Stimulated activated CD4-positive, alpha-beta T cell treated with anti-CD3 and anti-CD28 coated beads, Interleukin-4, amount 100 ng/mL, for 48 hours (primary cell): ENCODE measurements at regions not wholly inside any gene's neighbourhood (a gene's known extent, or its start where the extent isn't known, plus 50 kb on each side); places are given as distances from the start of the nearest gene placed in this dataset.

ENCODE experiments used
- DNase-seq, 2 donors: peaks; one replicate each; pipeline ENCODE4 v3.0.0-alpha.2; 2020; ENCODE audit warnings: low read depth in 2 of 2

DNA sequence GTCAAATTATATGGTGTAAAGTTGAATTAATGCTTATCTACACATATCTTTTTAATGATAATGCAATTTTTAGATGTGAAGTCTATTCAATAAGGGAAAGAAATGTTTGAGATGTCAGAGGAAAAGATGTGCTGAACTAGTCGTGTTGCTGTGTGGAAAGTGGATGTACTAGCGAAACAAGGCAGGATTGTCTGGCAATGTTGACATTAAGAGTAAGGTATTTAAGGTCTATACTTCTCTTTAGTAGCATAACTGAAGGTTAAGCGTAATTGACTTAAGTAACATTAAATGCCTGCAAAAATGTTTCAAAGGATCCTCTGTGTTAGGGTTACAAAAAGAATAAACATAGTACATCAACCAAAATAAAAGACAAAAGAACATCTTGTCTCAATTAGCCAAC, 787.3 kb upstream of the KLHL1 start:
- no peak for DNase-seq

- no peak for DNase-seq
Measured at GRCh38 chr13:70894258-70894657, 786.0 kb upstream of the KLHL1 start.

DNA sequence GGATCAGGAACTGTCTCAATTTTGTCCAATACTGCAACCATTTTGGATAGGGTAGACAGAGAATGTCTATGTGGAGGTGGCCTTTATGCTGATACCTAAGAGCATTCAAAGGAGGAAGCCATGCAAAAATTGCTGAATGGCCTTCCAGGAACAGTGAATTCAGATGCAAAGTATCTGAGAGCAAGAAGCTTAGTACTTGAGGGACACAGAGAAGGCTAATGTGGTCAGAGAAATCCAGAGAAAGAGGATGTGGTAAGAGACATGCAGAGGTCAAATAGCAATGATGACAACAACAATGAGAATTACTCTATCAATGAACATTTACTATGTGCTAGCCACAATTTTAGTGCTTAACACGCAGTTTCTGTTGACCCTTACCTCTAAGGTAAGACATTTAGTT, 785.6 kb upstream of the KLHL1 start:
- DNase-seq = no peak

GRCh38 chr13:70890289-70890688, 782.0 kb upstream of the KLHL1 start:
- DNase-seq = no peak

- DNase-seq = no peak
Measured at GRCh38 chr13:70889163-70889562, 780.9 kb upstream of the KLHL1 start.

GRCh38 chr13:70884196-70884595, 775.9 kb upstream of the KLHL1 start:
- no peak for DNase-seq

DNA sequence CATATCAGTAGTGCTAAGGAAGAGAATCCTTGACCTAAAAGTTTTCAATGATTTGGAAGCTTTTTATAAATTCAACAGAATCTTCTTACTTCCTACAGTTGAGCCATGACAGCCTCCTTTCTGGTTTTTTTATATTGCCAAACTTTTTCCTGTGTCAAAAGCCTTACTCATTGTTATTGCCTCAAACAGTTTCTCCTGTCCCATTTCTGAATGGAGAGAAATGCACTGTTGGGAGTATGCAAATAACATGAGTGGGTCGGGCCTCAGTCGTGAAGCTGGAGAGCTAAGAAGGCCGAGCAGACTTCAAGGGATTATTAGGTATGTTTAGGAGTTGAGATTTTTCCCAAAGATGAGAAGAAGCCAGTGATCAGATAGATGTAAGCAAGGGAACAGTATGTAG, 766.4 kb upstream of the KLHL1 start:
- DNase-seq = no peak

DNA sequence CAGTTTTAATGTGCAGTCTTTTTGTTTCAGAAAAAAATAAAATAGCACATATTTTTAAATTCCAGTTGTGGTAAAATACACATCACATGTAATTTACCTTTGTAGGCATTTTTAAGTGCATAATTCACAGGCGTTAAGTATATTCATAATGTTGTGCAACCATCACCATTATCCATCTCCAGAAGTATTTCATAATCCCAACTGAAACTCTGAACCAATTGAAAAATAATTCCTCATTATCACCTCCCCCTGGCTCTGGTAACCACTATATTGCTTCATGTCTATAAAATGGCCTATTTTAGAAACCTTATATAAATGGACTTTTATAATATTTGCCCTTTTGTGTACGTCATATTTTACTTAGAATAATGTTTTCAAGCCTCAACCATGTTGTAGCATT, 756.5 kb upstream of the KLHL1 start:
- no peak for DNase-seq

DNA sequence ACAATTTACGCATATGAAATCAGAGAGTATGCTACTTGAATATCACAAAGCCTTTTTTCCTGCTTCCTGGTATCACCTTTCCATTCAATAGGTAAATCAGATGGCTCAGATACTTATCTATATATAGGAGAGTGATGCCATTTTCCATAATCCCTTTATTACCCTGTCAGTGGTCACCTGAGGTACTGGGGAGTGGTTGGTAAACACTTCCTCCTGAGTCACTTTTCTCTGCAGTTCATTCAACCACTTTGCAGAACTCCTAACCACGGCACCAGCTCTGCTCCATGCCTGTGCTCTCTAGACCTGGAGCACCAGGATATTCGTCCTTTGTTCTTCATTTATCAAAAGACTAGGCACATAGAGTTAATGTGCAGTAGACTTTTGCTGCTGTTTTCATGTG, 748.5 kb upstream of the KLHL1 start:
- no peak for DNase-seq

GRCh38 chr13:70856025-70856424, 747.8 kb upstream of the KLHL1 start:
- DNase-seq = no peak

- no peak for DNase-seq
Measured at GRCh38 chr13:70849222-70849621, 741.0 kb upstream of the KLHL1 start.

DNA sequence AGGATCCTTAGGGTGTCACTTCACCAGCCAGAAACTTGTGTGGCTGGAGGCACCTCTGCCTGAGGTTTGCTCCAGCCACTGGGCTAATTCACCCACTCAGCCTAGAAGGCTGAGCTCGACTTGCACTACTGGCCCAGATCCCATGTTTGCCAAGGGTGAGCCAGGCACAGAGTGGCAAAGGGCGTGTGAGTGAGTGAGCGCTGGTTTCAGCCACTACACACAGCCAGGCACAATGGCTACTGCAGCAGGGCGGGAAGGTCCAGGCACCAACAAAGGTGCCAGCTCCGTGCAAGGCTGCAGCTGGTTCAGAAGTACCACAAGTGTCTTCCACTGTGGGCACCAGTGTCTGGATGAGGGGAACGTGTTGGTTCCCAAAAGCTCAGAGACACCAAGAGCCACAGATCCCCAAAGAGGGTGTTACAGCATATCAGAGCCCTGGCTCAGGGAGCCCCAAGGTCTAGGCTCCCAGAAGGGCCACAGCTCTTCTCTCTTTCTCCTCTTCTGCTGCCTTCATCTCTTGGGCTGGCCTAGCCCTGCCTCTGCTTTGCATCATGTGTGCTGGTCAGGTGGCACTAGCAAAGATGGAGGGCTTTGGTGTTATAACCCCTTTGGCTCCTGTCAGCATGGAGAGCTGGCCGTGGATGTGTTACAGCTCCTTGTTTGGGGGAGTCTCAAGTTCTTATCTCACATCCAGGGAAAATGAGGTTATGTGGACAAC, 736.3 kb upstream of the KLHL1 start:
- no peak for DNase-seq

GRCh38 chr13:70842062-70842644, 733.9 kb upstream of the KLHL1 start:
- DNase-seq = no peak

- DNase-seq = no peak
Measured at GRCh38 chr13:70841240-70842061, 733.2 kb upstream of the KLHL1 start.

DNA sequence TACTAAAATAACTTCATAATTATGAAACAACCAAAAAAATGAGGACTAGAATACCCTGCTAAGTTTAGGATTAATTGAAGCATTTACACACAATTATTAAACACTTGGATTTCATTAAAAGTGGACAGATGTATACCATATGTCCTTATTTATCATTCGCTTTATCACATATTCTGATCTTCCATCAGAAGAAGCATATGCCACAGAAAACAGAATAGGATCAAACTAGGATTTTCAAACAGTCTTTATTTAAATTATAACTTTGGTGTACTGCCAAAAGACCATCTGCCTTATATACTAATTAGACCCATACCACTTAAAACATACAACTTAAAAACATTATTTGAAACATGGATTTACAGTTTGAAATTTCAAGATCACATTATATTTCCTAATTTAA, 727.1 kb upstream of the KLHL1 start:
- DNase-seq = no peak

GRCh38 chr13:70829748-70830147, 721.5 kb upstream of the KLHL1 start:
- no peak for DNase-seq

GRCh38 chr13:70817576-70817975, 709.3 kb upstream of the KLHL1 start:
- DNase-seq = no peak

DNA sequence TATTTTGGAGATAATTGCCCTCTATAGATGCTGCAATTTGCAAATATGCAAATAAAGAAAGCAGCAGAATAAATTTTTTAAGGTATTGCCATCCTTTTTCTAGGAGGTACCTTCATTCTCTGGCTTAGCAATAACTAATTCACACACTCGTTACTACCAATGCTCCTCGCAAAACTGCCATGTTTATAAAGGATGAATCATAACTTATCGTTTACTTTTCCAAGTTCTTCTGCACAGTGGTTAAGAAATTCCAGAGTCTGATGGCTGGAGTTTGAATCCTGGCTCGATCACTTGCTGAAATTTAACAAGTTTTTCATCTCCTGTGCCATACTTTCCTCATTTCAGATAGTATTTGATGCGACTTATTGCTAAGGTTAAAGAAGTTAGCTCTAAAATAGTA, 708.6 kb upstream of the KLHL1 start:
- no peak for DNase-seq

DNA sequence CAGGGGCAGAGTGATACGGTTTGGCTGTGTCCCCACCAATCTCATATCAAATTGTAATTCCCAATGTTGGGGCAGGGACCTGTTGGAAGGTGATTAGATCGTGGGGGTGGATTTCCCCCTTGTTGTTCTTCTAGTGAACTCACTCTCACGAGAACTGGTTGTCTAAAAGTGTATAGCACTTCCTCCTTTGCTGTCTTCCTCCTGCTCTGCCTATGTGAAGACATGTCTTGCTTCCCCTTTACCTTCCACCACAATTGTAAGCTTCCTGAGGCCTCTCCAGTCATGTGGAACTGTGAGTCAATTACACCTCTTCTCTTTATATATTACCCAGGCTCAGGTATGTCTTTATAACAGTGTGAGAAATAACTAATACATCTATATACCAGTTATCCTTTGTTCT, 706.4 kb upstream of the KLHL1 start:
- DNase-seq = no peak

DNA sequence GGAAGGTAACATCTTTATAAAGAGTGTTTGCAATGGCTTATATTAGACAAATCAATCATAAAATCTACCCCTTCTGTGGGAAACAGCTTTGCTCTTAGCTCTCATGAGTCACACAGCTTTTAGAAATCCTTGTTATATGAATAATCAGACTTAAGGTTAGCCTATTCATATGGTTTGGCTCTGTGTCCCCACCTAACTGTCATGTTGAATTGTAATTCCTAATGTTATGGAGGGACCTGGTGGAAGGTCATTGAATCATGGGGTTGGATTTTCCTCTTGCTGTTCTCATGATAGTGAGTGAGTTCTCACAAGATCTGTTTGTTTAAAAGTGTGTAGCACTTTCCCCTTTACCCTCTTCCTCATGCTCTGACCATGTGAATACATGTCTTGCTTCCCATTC, 704.2 kb upstream of the KLHL1 start:
- DNase-seq = no peak

- no peak for DNase-seq
Measured at GRCh38 chr13:70809588-70809987, 701.3 kb upstream of the KLHL1 start.

DNA sequence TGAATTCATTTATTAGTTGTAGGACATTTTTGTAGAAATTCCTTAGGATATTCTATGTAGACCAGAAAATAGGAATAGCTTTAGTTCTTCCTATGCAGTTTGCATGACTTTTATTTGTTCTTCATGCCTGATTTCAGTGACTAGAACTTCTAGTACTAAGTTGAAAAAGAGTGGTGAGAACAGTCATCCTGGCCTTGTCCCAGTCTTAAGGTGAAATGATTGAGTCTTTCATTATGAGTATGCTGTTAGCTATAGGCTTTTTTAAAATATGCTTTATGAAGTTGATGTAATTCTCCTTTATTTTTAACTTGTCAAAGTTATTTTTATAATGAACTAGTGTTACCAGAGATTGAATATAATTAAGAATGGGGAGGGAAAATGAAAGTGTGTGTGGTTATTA, 690.1 kb upstream of the KLHL1 start:
- DNase-seq = no peak

GRCh38 chr13:70795484-70795883, 687.2 kb upstream of the KLHL1 start:
- DNase-seq = no peak
